Gastroesophageal sphincter (tissue), 4 donors: ENCODE measurements at regions not wholly inside any gene's neighbourhood (a gene's known extent, or its start where the extent isn't known, plus 50 kb on each side); places are given as distances from the start of the nearest gene placed in this dataset.
A peak's percentile ranks its signal among the peaks of the same experiment; 100 is the strongest.
"Not testable (repeated sequence)": the region's sequence is repeated elsewhere in the genome, so short reads cannot be mapped to it uniquely, and the experiment has no call there.

Source experiments
- ATAC-seq: fragments of 150-250 bp; one replicate; pipeline ENCODE4 v1.9.1; 2016; ENCODE audit warnings: mild to moderate bottlenecking, moderate library complexity
- H3K27ac ChIP-seq, 4 donors: fragments of 200-600 bp; sonication (generic) in 3 of 4; 1 replicate in 3 of 4; 2 replicates in 1 of 4; pipeline ENCODE4 v1.5.1; 2016 to 2019
- H3K27me3 ChIP-seq: fragments of 200-600 bp; sonication (generic); one replicate; pipeline ENCODE4 v1.5.1; 2019
- H3K36me3 ChIP-seq, 2 donors: fragments of 200-600 bp; sonication (generic); one replicate each; pipeline ENCODE4 v1.5.1; 2019; ENCODE audit warnings: control low read depth in 1 of 2
- H3K4me1 ChIP-seq, 3 donors: fragments of 200-600 bp; sonication (generic); 1 replicate in 2 of 3; 2 replicates in 1 of 3; pipeline ENCODE4 v1.5.1; 2016 to 2019; ENCODE audit warnings: control low read depth in 2 of 3
- H3K4me3 ChIP-seq, 2 donors: fragments of 200-600 bp; sonication (generic); one replicate each; pipeline ENCODE4 v1.5.1; 2019; ENCODE audit warnings: mild to moderate bottlenecking in 1 of 2, moderate library complexity in 1 of 2
- H3K9me3 ChIP-seq, 3 donors: fragments of 200-600 bp; sonication (generic); one replicate each; pipeline ENCODE4 v1.5.1; 2017 to 2019; ENCODE audit warnings: control low read depth in 2 of 3
- WGBS, 2 donors: methylation state at CpG; one replicate each; pipeline ENCODE4 v1.1.5; 2018; ENCODE audit warnings: low coverage in 1 of 2; 5-methylcytosine and 5-hydroxymethylcytosine counted together

GRCh38 chr15:84154787-84155186 is 80.8 kb upstream of the GOLGA6L4 start:
- H3K4me1 ChIP-seq, H3K36me3 ChIP-seq, H3K9me3 ChIP-seq, H3K27ac ChIP-seq, ATAC-seq, H3K4me3 ChIP-seq, H3K27me3 ChIP-seq: not testable (repeated sequence)
- 85% methylated on average over 4 of the region's 9 CpGs; no CpG with 5 or more reads in 1 of the 2 donors for WGBS, 2 donors

DNA sequence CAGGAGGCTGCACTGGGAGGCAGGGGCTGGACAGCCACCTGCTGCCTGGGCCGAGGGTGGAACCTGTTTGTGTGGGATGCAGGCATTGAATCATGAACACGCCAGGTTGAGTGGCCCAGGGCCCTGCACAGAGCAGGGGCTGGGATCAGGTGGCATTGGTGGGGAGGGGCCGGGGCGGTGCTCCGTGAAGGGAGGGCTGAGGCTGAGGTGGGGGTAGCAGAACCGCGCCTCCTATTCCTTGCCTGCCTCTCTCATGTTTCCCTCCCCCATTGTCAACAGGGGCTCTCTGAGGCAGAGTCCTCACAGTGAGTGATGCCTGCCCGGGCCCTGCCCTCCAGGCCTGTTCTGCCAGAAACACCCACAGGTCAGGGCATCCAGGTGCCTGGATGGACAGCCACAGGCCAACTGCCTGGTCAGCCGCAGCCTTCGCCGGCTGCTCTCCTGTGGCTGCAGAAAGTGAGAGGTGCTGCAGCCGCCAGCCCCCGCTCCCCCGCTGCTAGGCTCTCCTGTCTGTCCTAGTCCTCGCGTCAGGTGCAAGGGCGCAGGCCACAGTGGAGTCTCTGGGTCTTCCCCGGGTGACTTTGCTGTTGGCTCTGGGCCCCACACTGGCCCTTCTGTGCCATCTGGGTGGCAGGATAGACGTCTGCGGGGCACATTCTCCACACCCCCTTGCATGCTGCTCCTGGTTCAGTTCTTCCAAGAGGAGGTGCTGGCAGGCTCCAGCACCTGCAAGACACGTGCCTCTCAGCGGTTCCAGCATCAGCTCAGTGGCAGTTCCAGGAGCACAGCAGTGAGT is 79.6 kb upstream of the GOLGA6L4 start:
- not testable (repeated sequence) for ATAC-seq
- WGBS, 2 donors: 64% methylated on average over 2 of the region's 22 CpGs; no CpG with 5 or more reads in 1 of the 2 donors

GRCh38 chr15:84156588-84156840 is 79.1 kb upstream of the GOLGA6L4 start:
- not testable (repeated sequence) for H3K4me1 ChIP-seq, H3K9me3 ChIP-seq, ATAC-seq, H3K27me3 ChIP-seq, H3K36me3 ChIP-seq, H3K4me3 ChIP-seq, H3K27ac ChIP-seq
- WGBS, 2 donors: 90% methylated on average over 2 of the region's 3 CpGs; no CpG with 5 or more reads in 1 of the 2 donors

More for the DNA sequence above, 79.6 kb upstream of the GOLGA6L4 start:
- H3K9me3 ChIP-seq, H3K27me3 ChIP-seq, H3K4me1 ChIP-seq, H3K27ac ChIP-seq, H3K4me3 ChIP-seq, H3K36me3 ChIP-seq: not testable (repeated sequence)

GRCh38 chr15:84157056-84157632 is 78.4 kb upstream of the GOLGA6L4 start:
- not testable (repeated sequence) for H3K9me3 ChIP-seq
- WGBS, 2 donors: 89% methylated on average over 5 of the region's 11 CpGs; no CpG with 5 or more reads in 1 of the 2 donors

GRCh38 chr15:84157857-84158256 is 77.7 kb upstream of the GOLGA6L4 start:
- H3K36me3 ChIP-seq, ATAC-seq, H3K27me3 ChIP-seq, H3K4me1 ChIP-seq, H3K4me3 ChIP-seq, H3K9me3 ChIP-seq, H3K27ac ChIP-seq: not testable (repeated sequence)
- no CpG with 5 or more reads among the region's 3 CpGs for WGBS, 2 donors

More at GRCh38 chr15:84157056-84157632, 78.4 kb upstream of the GOLGA6L4 start:
- H3K36me3 ChIP-seq, ATAC-seq, H3K27me3 ChIP-seq, H3K27ac ChIP-seq, H3K4me1 ChIP-seq, H3K4me3 ChIP-seq: not testable (repeated sequence)

- H3K4me3 ChIP-seq, H3K27me3 ChIP-seq, H3K27ac ChIP-seq, H3K4me1 ChIP-seq, H3K9me3 ChIP-seq, H3K36me3 ChIP-seq, ATAC-seq: not testable (repeated sequence)
- 100% methylated on average over 4 of the region's 17 CpGs; no CpG with 5 or more reads in 1 of the 2 donors for WGBS, 2 donors
Measured at GRCh38 chr15:84159346-84160269, 76.0 kb upstream of the GOLGA6L4 start.

DNA sequence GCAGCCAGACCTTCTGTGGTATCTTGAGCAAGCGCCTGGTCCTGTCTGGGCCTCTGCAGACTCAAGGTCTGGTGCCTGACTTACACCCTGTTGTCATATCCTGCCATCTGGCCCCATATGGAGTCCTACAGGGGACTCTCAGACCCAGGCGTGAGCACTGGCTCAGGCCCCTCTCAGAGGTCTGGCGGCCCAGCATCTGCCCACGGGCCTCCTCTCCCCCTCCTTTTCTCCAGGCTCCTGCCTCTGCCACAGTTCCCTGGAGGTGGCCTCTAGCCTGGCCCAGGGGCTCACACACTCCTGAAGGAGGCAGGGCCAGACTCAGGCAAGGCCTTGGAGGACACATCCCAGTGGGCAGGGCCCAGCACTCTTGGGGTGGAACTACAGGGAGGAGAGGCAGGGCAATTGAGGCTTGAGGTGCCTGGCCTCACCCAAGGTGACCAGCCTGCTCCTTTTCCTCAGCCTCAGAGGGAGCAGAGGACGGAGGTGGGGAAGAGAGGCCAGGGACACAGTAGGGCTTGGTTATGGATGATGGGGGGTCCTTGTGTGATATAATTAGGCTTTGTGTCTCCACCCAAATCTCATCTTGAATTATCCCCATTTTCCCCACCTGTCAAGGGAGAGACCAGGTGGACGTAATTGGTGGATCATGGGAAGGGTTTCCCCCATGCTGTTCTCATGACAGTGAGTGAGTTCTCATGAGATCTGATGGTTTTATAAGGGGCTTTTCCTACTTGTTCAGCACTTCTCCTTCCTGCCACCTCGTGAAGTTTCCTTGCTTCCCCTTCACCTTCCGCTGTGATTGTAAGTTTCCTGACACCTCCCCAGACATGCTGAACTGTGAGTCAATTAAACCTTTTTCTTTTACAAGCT is 70.9 kb upstream of the GOLGA6L4 start:
- H3K9me3 ChIP-seq, H3K27ac ChIP-seq, H3K27me3 ChIP-seq, H3K4me1 ChIP-seq, H3K4me3 ChIP-seq, H3K36me3 ChIP-seq, ATAC-seq: not testable (repeated sequence)
- WGBS, 2 donors: 84 to 100% methylated on average over 2 to 5 of the region's 8 CpGs

- not testable (repeated sequence) for ATAC-seq, H3K27ac ChIP-seq, H3K36me3 ChIP-seq, H3K4me1 ChIP-seq, H3K27me3 ChIP-seq, H3K9me3 ChIP-seq, H3K4me3 ChIP-seq
- WGBS, 2 donors: no CpG with 5 or more reads among the region's 19 CpGs
Measured at GRCh38 chr15:84170029-84170428, 65.5 kb upstream of the GOLGA6L4 start.

DNA sequence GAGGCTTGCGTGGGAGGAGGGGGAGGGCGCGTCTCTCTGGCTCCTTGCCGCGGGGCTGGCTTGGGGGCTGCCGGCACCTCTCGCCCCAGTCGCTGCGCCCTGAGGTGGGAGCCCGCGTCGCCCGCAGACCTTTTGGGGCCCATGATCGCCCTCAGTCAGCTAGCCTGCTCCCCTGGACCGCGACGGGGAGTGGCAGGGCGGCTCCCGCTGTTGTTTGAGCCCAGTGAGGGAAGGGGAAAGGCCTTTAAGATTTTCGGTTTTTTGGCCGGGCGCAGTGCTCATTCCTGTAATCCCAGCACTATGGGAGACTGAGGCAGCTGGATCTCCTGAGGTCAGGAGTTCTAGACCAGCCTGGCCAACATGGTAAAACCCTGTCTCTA is 62.4 kb upstream of the GOLGA6L4 start:
- not testable (repeated sequence) for H3K9me3 ChIP-seq, ATAC-seq, H3K36me3 ChIP-seq, H3K4me1 ChIP-seq, H3K27me3 ChIP-seq
- Histone ChIP-seq H3K27ac (peak overlapping the region; percentile 69 to 86 (median 78)), H3K4me3 (peak overlapping the region; percentile 46 to 54)
- no CpG with 5 or more reads among the region's 22 CpGs for WGBS, 2 donors
